CD14-positive monocyte (primary cell): ENCODE measurements at regions not wholly inside any gene's neighbourhood (a gene's known extent, or its start where the extent isn't known, plus 50 kb on each side); places are given as distances from the start of the nearest gene placed in this dataset.

Source experiments
- DNase-seq, 3 donors: peaks; one replicate each; pipeline ENCODE4 v3.0.0-alpha.2; 2011 to 2022
- H2AFZ ChIP-seq: 2 replicates; pipeline ENCODE4 v1.6.0; 2012; ENCODE audit warnings: mild to moderate bottlenecking, low read depth, low read length, inconsistent platforms; ENCODE audit not compliant: insufficient read depth, poor library complexity, severe bottlenecking
- H3K27ac ChIP-seq, 2 donors: 1 replicate in 1 of 2; 2 replicates in 1 of 2; pipeline ENCODE4 v1.5.1; 2012 to 2013; ENCODE audit warnings: low read length in 2 of 2, control low read depth in 1 of 2, inconsistent platforms in 1 of 2, low read depth in 1 of 2, mild to moderate bottlenecking in 1 of 2
- H3K27me3 ChIP-seq, 2 donors: one replicate each; pipeline versions ENCODE4 v1.6.0 to v1.6.1; 2011 to 2013; ENCODE audit warnings: low read length in 2 of 2; ENCODE audit not compliant: control insufficient read depth in 2 of 2, insufficient read depth in 2 of 2
- H3K36me3 ChIP-seq, 2 donors: replicated peaks in 1 of 2; 1 replicate in 1 of 2; 2 replicates in 1 of 2; pipeline versions ENCODE4 v1.5.1 to v1.6.1; 2012 to 2013; ENCODE audit warnings: low read length in 2 of 2, control low read depth in 1 of 2, inconsistent platforms in 1 of 2, mild to moderate bottlenecking in 1 of 2; ENCODE audit not compliant: insufficient read depth in 2 of 2, control insufficient read depth in 1 of 2
- H3K4me1 ChIP-seq, 2 donors: 1 replicate in 1 of 2; 2 replicates in 1 of 2; pipeline versions ENCODE4 v1.5.1 to v1.6.1; 2012 to 2013; ENCODE audit warnings: low read length in 2 of 2, control low read depth in 1 of 2, inconsistent platforms in 1 of 2, mild to moderate bottlenecking in 1 of 2, moderate library complexity in 1 of 2; ENCODE audit not compliant: insufficient read depth in 2 of 2, control insufficient read depth in 1 of 2
- H3K4me2 ChIP-seq: replicated peaks from 2 replicates; pipeline ENCODE3; 2012; ENCODE audit warnings: low read length, moderate library complexity, mild to moderate bottlenecking; ENCODE audit not compliant: poor library complexity, severe bottlenecking; ENCODE audit errors: extremely low read depth
- H3K4me3 ChIP-seq, 3 experiments: fragments of 200-600 bp in 1 of 3; sonication (generic) in 1 of 3; replicated peaks in 1 of 3; 1 replicate in 2 of 3; 2 replicates in 1 of 3; pipeline ENCODE4 v1.5.1; 2011 to 2013; ENCODE audit warnings: low read length in 3 of 3, mild to moderate bottlenecking in 3 of 3, control low read depth in 2 of 3, low read depth in 2 of 3, inconsistent platforms in 1 of 3, moderate library complexity in 1 of 3
- H3K79me2 ChIP-seq: 2 replicates; pipeline ENCODE4 v1.6.0; 2012; ENCODE audit warnings: mild to moderate bottlenecking, control low read depth, inconsistent platforms, low read length, moderate library complexity; ENCODE audit not compliant: insufficient read depth
- H3K9ac ChIP-seq: 2 replicates; pipeline ENCODE4 v1.6.0; 2017; ENCODE audit warnings: low read length, mild to moderate bottlenecking; ENCODE audit not compliant: insufficient read depth, poor library complexity, severe bottlenecking
- H3K9me3 ChIP-seq, 2 donors: replicated peaks in 1 of 2; 1 replicate in 1 of 2; 2 replicates in 1 of 2; pipeline versions ENCODE4 v1.5.1 to v1.6.1; 2012 to 2013; ENCODE audit warnings: low read length in 2 of 2, control low read depth in 1 of 2; ENCODE audit not compliant: control insufficient read depth in 1 of 2, insufficient read depth in 1 of 2
- H4K20me1 ChIP-seq: 2 replicates; pipeline ENCODE4 v1.6.0; 2012; ENCODE audit warnings: mild to moderate bottlenecking, low read length, control low read depth, moderate library complexity; ENCODE audit not compliant: insufficient read depth
- H3K27ac Mint-ChIP-seq, 7 donors: one replicate each; pipeline ENCODE4 v1.8.0; 2020; ENCODE audit warnings: mild to moderate bottlenecking in 7 of 7, mixed read lengths in 7 of 7, moderate library complexity in 6 of 7, inconsistent platforms in 2 of 7
- H3K27me3 Mint-ChIP-seq, 3 donors: one replicate each; pipeline ENCODE4 v1.8.0; 2021 to 2022; ENCODE audit warnings: low read depth in 3 of 3, mild to moderate bottlenecking in 3 of 3, mixed read lengths in 3 of 3, moderate library complexity in 3 of 3, inconsistent platforms in 1 of 3
- H3K36me3 Mint-ChIP-seq, 2 donors: one replicate each; pipeline ENCODE4 v1.8.0; 2020; ENCODE audit warnings: mixed read lengths in 2 of 2, inconsistent platforms in 1 of 2, mild to moderate bottlenecking in 1 of 2
- H3K4me1 Mint-ChIP-seq: one replicate; pipeline ENCODE4 v1.8.0; 2020; ENCODE audit warnings: mild to moderate bottlenecking, mixed read lengths
- H3K4me3 Mint-ChIP-seq, 2 donors: one replicate each; pipeline ENCODE4 v1.8.0; 2020; ENCODE audit warnings: mild to moderate bottlenecking in 2 of 2, mixed read lengths in 2 of 2, moderate library complexity in 1 of 2
- H3K9me3 Mint-ChIP-seq, 7 donors: one replicate each; pipeline ENCODE4 v1.8.0; 2020 to 2022; ENCODE audit warnings: mixed read lengths in 7 of 7, mild to moderate bottlenecking in 6 of 7, moderate library complexity in 6 of 7, inconsistent platforms in 2 of 7
- CTCF ChIP-seq: fragments of 200-600 bp; IDR thresholded peaks from one replicate; pipeline ENCODE4 v1.8.0; 2022; ENCODE audit warnings: antibody characterized with exemption, mild to moderate bottlenecking
- WGBS: methylation state at CpG from one replicate; pipeline ENCODE4 v1.1.5; 2013; ENCODE audit warnings: missing lambda C conversion rate; ENCODE audit not compliant: insufficient coverage; 5-methylcytosine and 5-hydroxymethylcytosine counted together
- intact Hi-C, 2 donors: fragments of 100-400 bp; cut with micrococcal nuclease; formaldehyde crosslinking; loops; one replicate each; pipeline versions ENCODE4 v1.15.0 to v1.15.1; 2023

- no peak overlapping the region for H2AFZ ChIP-seq
- no peaks in the 10 kb centered on the region for H3K27me3 ChIP-seq
Measured at GRCh38 chr13:88745011-88745410, 1073.8 kb downstream of the SLITRK5 start.

GRCh38 chr13:88752041-88752440 lies 1080.9 kb downstream of the SLITRK5 start:
- no CpG with 5 or more reads among the region's 1 CpG for WGBS
- Histone ChIP-seq H3K27me3 (no peaks in the 10 kb centered on the region), H3K27ac (no peak overlapping the region), H3K36me3 (no peaks in the 10 kb centered on the region), H3K4me1 (no peaks in the 10 kb centered on the region), H3K4me2 (no peak overlapping the region), H3K9me3 (no peaks in the 10 kb centered on the region), H3K9ac (no peak overlapping the region), H3K4me3 (no peak overlapping the region), H4K20me1 (no peaks in the 10 kb centered on the region), H2AFZ (no peak overlapping the region), H3K79me2 (no peaks in the 10 kb centered on the region)
- Mint-ChIP-seq H3K36me3 (no peaks in the 10 kb centered on the region), H3K27ac (no peak overlapping the region), H3K4me1 (no peaks in the 10 kb centered on the region), H3K27me3 (no peaks in the 10 kb centered on the region), H3K4me3 (no peak overlapping the region), H3K9me3 (peaks cover 0 to 5% (median 2%) of the 10 kb centered on the region in 7 donors)
- intact Hi-C loops, result no loop called here
- TF ChIP-seq CTCF, result no peak
- no peak for DNase-seq

More at GRCh38 chr13:88745011-88745410, 1073.8 kb downstream of the SLITRK5 start:
- H3K36me3 Mint-ChIP-seq, result no peaks in the 10 kb centered on the region
- intact Hi-C loops, result no loop called here
- H3K27me3 Mint-ChIP-seq, result no peaks in the 10 kb centered on the region
- no peak overlapping the region for H3K4me3 ChIP-seq
- H3K27ac Mint-ChIP-seq, result no peak overlapping the region
- H3K9me3 ChIP-seq, result no peaks in the 10 kb centered on the region
- H3K9me3 Mint-ChIP-seq, result peaks cover 0 to 3% (median 1%) of the 10 kb centered on the region in 7 donors
- no peak overlapping the region for H3K4me3 Mint-ChIP-seq
- no peak for TF ChIP-seq CTCF
- H3K79me2 ChIP-seq, result no peaks in the 10 kb centered on the region
- no peaks in the 10 kb centered on the region for H3K4me1 ChIP-seq
- H3K4me1 Mint-ChIP-seq, result no peaks in the 10 kb centered on the region
- DNase-seq, result no peak
- H3K27ac ChIP-seq, result no peak overlapping the region
- H4K20me1 ChIP-seq, result no peaks in the 10 kb centered on the region
- no peaks in the 10 kb centered on the region for H3K36me3 ChIP-seq
- H3K4me2 ChIP-seq, result no peak overlapping the region
- no peak overlapping the region for H3K9ac ChIP-seq
